ENCODE measurements at regions not wholly inside any gene's neighbourhood (a gene's known extent, or its start where the extent isn't known, plus 50 kb on each side); places are given as distances from the start of the nearest gene placed in this dataset.

DNA sequence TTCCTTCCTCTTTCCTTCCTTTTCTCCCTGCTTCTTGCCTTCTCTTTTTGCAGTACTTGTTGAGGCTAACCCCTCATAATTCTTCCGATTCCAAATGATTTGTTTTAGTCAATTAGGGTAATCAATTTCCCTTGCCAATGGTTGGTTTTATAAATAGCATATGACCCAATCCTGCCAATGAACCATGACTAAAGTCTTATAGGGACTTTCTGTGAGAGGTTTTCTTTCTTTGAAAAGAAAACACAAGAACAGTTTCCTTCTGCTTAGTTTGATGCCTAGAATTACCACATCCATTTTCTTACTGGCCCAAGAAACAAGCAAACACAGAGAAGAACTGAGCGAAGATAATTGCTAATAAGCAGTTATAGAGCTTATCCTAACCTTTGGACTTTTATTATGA lies 292.5 kb upstream of the SATB1 start:
- Histone ChIP-seq H2BK20ac (ENCODE audit: low read depth, low read length, poor library complexity, severe bottlenecking) (no peak overlapping the region), H2BK120ac (ENCODE audit: low read depth, low read length, poor library complexity, severe bottlenecking) (no peak overlapping the region), H2BK12ac (ENCODE audit: insufficient read length, low read depth, low read length) (no peak overlapping the region), H3K23ac (ENCODE audit: insufficient read length, low read depth, low read length) (no peak overlapping the region), H3K9ac (ENCODE audit: extremely low read depth, insufficient read length, low read length) (no peak overlapping the region), H3K4me1 (ENCODE audit: insufficient read depth, low read length) (no peaks in the 10 kb centered on the region), H3T11ph (ENCODE audit: low read length) (no peak overlapping the region), H3K23me2 (ENCODE audit: insufficient read length, low read depth, low read length, poor library complexity, severe bottlenecking) (no peaks in the 10 kb centered on the region), H3K79me1 (ENCODE audit: insufficient read depth, low read depth, low read length, poor library complexity, severe bottlenecking) (no peaks in the 10 kb centered on the region), H3K9me3 (ENCODE audit: control insufficient read depth, low read depth, low read length) (no peaks in the 10 kb centered on the region), H3K27me3 (ENCODE audit: insufficient read depth, low read length) (no peaks in the 10 kb centered on the region), H2AFZ (ENCODE audit: low read length) (no peak overlapping the region), H2BK5ac (ENCODE audit: insufficient read length, low read length) (no peak overlapping the region), H2AK5ac (ENCODE audit: insufficient read length, low read length) (no peak overlapping the region), H4K8ac (replicated peaks; ENCODE audit: insufficient read length, low read depth, low read length) (no peak overlapping the region), H3K27ac (ENCODE audit: insufficient read length, low read depth, low read length) (no peak overlapping the region), H3K18ac (ENCODE audit: insufficient read length, low read depth, low read length) (no peak overlapping the region), H3K4ac (ENCODE audit: low read depth, low read length) (no peak overlapping the region), H4K91ac (ENCODE audit: insufficient read length, low read depth, low read length) (no peak overlapping the region), H3K14ac (ENCODE audit: insufficient read depth, low read length) (no peak overlapping the region), H3K56ac (ENCODE audit: insufficient read length, low read depth, low read length) (no peak overlapping the region), H3K79me2 (ENCODE audit: insufficient read depth, low read length) (no peaks in the 10 kb centered on the region), H4K20me1 (ENCODE audit: control insufficient read depth, insufficient read depth, insufficient read length) (no peaks in the 10 kb centered on the region), H3K4me2 (ENCODE audit: insufficient read depth, insufficient read length, low read length) (no peak overlapping the region), H2BK15ac (ENCODE audit: low read depth, low read length) (no peak overlapping the region), H4K5ac (ENCODE audit: insufficient read length, low read depth, low read length) (no peak overlapping the region)
- no peaks in the 10 kb centered on the region for H3K9me3 Mint-ChIP-seq
- no CpG with 5 or more reads among the region's 2 CpGs for WGBS (ENCODE audit: extremely low coverage, insufficient read length, low lambda C conversion rate)
- no peaks in the 10 kb centered on the region for H3K36me3 Mint-ChIP-seq (ENCODE audit: insufficient read depth in 1 of 3, low read depth in 3 of 3)
- H3K27me3 Mint-ChIP-seq (ENCODE audit: low read depth), result no peaks in the 10 kb centered on the region
- TF ChIP-seq, protein P1, sequence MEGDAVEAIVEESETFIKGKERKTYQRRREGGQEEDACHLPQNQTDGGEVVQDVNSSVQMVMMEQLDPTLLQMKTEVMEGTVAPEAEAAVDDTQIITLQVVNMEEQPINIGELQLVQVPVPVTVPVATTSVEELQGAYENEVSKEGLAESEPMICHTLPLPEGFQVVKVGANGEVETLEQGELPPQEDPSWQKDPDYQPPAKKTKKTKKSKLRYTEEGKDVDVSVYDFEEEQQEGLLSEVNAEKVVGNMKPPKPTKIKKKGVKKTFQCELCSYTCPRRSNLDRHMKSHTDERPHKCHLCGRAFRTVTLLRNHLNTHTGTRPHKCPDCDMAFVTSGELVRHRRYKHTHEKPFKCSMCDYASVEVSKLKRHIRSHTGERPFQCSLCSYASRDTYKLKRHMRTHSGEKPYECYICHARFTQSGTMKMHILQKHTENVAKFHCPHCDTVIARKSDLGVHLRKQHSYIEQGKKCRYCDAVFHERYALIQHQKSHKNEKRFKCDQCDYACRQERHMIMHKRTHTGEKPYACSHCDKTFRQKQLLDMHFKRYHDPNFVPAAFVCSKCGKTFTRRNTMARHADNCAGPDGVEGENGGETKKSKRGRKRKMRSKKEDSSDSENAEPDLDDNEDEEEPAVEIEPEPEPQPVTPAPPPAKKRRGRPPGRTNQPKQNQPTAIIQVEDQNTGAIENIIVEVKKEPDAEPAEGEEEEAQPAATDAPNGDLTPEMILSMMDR (conservative IDR thresholded peaks at IDR 0.05), result no peak
- no peak for DNase-seq
- peaks cover 0 to 3% of the 10 kb centered on the region in 2 experiments; a peak in 2 of 4 replicates for H3K4me1 Mint-ChIP-seq
- H3K27ac Mint-ChIP-seq, result no peak overlapping the region
- H3K4me3 Mint-ChIP-seq, result no peak overlapping the region
